H7 (cell line): ENCODE measurements at regions not wholly inside any gene's neighbourhood (a gene's known extent, or its start where the extent isn't known, plus 50 kb on each side); places are given as distances from the start of the nearest gene placed in this dataset.

Experiments used
- DNase-seq: peaks from one replicate; pipeline ENCODE4 v3.0.0; 2012
- H3K27me3 ChIP-seq: 2 replicates; pipeline ENCODE4 v1.6.0; 2011; ENCODE audit warnings: mild to moderate bottlenecking, low read length; ENCODE audit not compliant: control insufficient read depth, insufficient read depth
- H3K36me3 ChIP-seq: replicated peaks from 2 replicates; pipeline ENCODE4 v1.5.1; 2011; ENCODE audit warnings: low read length; ENCODE audit not compliant: control insufficient read depth, insufficient read depth
- H3K4me3 ChIP-seq: 2 replicates; pipeline ENCODE4 v1.5.1; 2011; ENCODE audit warnings: low read depth, mild to moderate bottlenecking, control low read depth, low read length, moderate library complexity; ENCODE audit not compliant: insufficient read depth

- Histone ChIP-seq H3K27me3 (no peaks in the 10 kb centered on the region), H3K36me3 (no peaks in the 10 kb centered on the region), H3K4me3 (no peak overlapping the region)
- DNase-seq: no peak
Measured at GRCh38 chr2:12847694-12848575, 131.2 kb downstream of the TRIB2 start.

- no peak for DNase-seq
- Histone ChIP-seq H3K4me3 (no peak overlapping the region), H3K27me3 (no peaks in the 10 kb centered on the region), H3K36me3 (no peaks in the 10 kb centered on the region)
Measured at GRCh38 chr2:12852135-12852534, 135.4 kb downstream of the TRIB2 start.

- Histone ChIP-seq H3K27me3 (no peaks in the 10 kb centered on the region), H3K36me3 (no peaks in the 10 kb centered on the region), H3K4me3 (no peak overlapping the region)
- DNase-seq: no peak
Measured at GRCh38 chr2:12854001-12854530, 137.3 kb downstream of the TRIB2 start.

GRCh38 chr2:12855508-12855907, 138.8 kb downstream of the TRIB2 start:
- Histone ChIP-seq H3K27me3 (no peaks in the 10 kb centered on the region), H3K36me3 (no peaks in the 10 kb centered on the region), H3K4me3 (no peak overlapping the region)
- no peak for DNase-seq

GRCh38 chr2:12856934-12857601, 140.3 kb downstream of the TRIB2 start:
- no peaks in the 10 kb centered on the region for H3K27me3 ChIP-seq
- H3K4me3 ChIP-seq: no peak overlapping the region
- DNase-seq: no peak
- no peaks in the 10 kb centered on the region for H3K36me3 ChIP-seq

- no peak overlapping the region for H3K4me3 ChIP-seq
- H3K27me3 ChIP-seq: no peaks in the 10 kb centered on the region
- no peaks in the 10 kb centered on the region for H3K36me3 ChIP-seq
- no peak for DNase-seq
Measured at GRCh38 chr2:12857891-12858290, 141.2 kb downstream of the TRIB2 start.

GRCh38 chr2:12858786-12859185, 142.1 kb downstream of the TRIB2 start:
- H3K36me3 ChIP-seq: no peaks in the 10 kb centered on the region
- no peak overlapping the region for H3K4me3 ChIP-seq
- no peak for DNase-seq
- no peaks in the 10 kb centered on the region for H3K27me3 ChIP-seq

GRCh38 chr2:12861344-12861930, 144.7 kb downstream of the TRIB2 start:
- DNase-seq: no peak
- Histone ChIP-seq H3K4me3 (no peak overlapping the region), H3K27me3 (no peaks in the 10 kb centered on the region), H3K36me3 (no peaks in the 10 kb centered on the region)

GRCh38 chr2:12862541-12862940, 145.8 kb downstream of the TRIB2 start:
- Histone ChIP-seq H3K4me3 (no peak overlapping the region), H3K27me3 (no peaks in the 10 kb centered on the region), H3K36me3 (no peaks in the 10 kb centered on the region)
- no peak for DNase-seq

- Histone ChIP-seq H3K36me3 (no peaks in the 10 kb centered on the region), H3K4me3 (no peak overlapping the region), H3K27me3 (no peaks in the 10 kb centered on the region)
- no peak for DNase-seq
Measured at GRCh38 chr2:12863937-12864336, 147.2 kb downstream of the TRIB2 start.

- DNase-seq: no peak
- no peak overlapping the region for H3K4me3 ChIP-seq
- H3K27me3 ChIP-seq: no peaks in the 10 kb centered on the region
- H3K36me3 ChIP-seq: no peaks in the 10 kb centered on the region
Measured at GRCh38 chr2:12867631-12868287, 151.0 kb downstream of the TRIB2 start.

- H3K36me3 ChIP-seq: no peaks in the 10 kb centered on the region
- H3K4me3 ChIP-seq: no peak overlapping the region
- no peak for DNase-seq
Measured at GRCh38 chr2:12870692-12871091, 154.0 kb downstream of the TRIB2 start.

GRCh38 chr2:12871694-12872315, 155.1 kb downstream of the TRIB2 start:
- Histone ChIP-seq H3K4me3 (no peak overlapping the region), H3K27me3 (no peaks in the 10 kb centered on the region), H3K36me3 (no peaks in the 10 kb centered on the region)
- DNase-seq: peak; percentile 13

More at GRCh38 chr2:12870692-12871091, 154.0 kb downstream of the TRIB2 start:
- H3K27me3 ChIP-seq: no peaks in the 10 kb centered on the region

- Histone ChIP-seq H3K4me3 (no peak overlapping the region), H3K27me3 (no peaks in the 10 kb centered on the region), H3K36me3 (no peaks in the 10 kb centered on the region)
- no peak for DNase-seq
Measured at GRCh38 chr2:12877761-12878160, 161.0 kb downstream of the TRIB2 start.
